Hippocampal formation (tissue), 2 donors: ENCODE measurements at regions not wholly inside any gene's neighbourhood (a gene's known extent, or its start where the extent isn't known, plus 50 kb on each side); places are given as distances from the start of the nearest gene placed in this dataset.
A peak's percentile ranks its signal among the peaks of the same experiment; 100 is the strongest.

Source experiments
- DNase-seq, 2 donors: peaks; one replicate each; lab custom pipeline; 2025; lab: John Stamatoyannopoulos, UW

GRCh38 chr14:66196670-66197069 is 289.5 kb upstream of the CCDC196 start:
- no peak for DNase-seq

GRCh38 chr14:66197276-66197675 is 288.9 kb upstream of the CCDC196 start:
- DNase-seq: no peak

DNA sequence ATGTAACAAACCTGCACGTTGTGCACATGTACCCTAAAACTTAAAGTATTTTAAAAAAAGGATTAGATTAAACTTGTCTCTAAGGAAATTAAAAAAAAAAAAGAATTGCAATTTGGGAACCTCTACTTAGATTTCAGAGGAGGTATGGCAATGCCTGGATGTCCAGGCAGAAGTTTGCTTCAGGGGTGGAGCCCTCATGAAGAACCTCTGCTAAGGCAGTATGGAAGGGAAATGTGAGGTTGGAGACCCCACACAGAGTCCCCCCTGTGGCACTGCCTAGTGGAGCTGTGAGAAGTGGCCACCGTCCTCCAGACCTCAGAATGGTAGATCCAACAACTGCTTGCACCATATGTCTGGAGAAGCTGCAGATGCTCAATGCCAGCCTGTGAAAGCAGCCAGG is 279.6 kb upstream of the CCDC196 start:
- DNase-seq: no peak

DNA sequence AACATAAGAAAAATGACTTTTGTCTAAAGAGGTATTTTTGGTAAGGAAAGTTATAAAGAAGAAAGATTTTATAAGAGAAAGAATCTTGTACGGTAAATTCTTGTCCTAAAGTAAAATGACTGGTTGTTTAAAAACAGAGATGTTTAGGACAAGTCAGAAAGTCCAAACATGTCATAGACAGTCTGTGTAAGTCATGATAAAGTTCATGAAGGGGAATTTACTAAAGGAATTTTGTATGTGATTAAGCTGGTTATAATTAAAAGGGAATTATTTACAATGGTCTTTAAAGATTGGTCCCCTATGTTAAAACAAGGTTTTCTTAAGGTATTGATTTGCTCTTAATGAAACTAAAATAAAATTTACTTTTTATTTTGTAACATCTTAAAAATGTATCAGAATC is 269.4 kb upstream of the CCDC196 start:
- no peak for DNase-seq

GRCh38 chr14:66219886-66220285 is 266.3 kb upstream of the CCDC196 start:
- DNase-seq: no peak

DNA sequence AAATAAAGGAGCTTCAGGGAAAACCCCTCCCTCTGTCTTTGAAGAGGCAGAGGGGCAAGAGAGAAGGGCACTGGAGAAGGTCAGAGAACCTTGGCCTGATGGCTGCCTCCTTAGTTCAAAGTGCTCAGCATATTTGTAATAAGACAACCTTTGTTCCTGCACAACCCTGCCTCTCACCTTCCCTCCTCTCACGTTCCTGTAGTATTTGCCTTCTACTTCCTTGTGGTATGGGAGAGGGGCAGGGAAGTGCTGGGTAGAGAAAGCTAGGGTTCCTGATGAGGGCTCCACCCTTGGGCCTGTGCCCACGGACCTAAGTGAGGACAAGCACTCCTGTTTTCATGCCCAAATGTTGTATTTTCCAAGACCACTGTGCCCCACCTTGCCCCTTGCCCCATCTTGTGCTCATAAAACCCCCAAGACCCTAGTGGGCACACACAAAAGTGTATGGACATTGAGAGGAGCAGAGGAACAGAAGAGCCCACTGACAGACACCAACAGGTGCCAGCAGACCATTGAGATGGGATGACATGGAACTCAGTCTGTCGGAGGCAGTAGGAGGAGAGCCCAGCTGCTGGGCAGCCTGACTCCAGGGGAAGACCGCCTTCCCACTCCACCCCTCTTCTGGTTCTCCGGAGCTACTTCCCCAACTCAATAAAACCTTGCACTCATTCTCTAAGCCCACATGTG is 261.5 kb upstream of the CCDC196 start:
- no peak for DNase-seq

DNA sequence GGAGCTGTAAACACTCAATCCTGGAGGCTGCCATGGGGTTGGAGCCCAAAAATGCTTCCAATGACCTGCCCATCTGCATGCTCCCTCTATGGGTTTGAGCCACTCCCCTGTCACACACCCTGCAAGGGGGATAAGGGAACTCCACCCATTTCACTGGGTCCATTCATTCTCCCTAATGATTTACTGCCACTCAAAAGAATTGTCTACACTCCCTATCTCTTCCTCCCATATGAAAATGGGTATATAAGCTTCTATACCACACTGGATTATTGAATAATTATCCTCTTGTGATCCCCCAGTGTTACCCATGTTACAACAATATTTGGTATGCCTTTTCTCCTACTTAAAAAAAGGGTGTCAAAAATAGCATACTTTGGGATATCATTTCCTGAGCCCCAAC is 260.8 kb upstream of the CCDC196 start:
- DNase-seq: no peak

DNA sequence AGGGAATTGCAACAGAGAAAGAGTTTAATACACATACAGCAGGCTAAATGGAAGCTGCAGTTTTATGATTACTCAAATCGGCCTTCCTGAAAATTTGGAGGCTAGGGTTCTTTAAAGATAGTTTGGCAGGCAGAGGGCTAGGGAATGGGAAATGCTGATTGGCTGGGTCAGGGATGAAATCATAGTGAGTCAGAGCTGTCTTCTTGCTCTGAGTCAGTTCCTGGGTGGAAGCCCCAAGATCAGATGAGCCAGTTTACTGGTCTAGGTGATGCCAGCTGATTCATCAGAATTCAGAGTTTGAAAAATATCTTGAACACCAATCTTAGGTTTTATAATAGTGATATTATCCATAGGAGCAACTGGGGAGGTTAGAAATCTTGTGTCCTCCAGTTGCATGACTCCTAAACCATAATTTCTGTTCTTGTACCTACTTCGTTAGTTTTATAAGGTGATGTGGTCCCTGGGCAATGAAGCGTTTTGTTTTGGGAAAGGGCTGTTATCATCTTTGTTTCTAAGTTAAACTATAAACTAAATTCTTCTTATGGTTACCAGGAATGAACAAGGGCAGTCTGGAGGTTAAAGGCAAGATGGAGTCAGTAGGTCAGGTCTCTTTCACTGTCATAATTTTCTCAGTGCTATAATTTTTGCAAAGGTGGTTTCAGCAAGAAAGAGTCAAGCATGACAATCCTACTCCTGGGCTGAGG is 257.8 kb upstream of the CCDC196 start:
- no peak for DNase-seq

DNA sequence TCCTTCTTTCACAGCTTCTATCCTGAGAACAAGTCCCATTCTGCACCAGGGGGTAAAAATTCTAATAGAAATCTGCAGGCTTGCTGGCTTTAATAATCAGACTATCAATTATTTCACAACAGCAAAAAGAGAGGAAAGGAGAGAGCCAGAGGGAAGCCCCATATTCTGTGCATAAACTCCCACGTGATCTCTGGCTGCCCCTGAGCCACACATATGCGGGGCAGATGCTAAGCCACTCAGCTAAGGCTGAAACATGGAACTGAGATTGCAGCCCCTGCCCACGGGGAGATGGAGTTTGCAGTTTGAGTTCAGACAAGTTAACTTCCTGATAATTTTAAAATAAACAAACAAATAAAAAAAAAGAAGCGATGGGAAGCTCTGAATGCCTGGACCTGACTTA is 254.4 kb upstream of the CCDC196 start:
- no peak for DNase-seq

DNA sequence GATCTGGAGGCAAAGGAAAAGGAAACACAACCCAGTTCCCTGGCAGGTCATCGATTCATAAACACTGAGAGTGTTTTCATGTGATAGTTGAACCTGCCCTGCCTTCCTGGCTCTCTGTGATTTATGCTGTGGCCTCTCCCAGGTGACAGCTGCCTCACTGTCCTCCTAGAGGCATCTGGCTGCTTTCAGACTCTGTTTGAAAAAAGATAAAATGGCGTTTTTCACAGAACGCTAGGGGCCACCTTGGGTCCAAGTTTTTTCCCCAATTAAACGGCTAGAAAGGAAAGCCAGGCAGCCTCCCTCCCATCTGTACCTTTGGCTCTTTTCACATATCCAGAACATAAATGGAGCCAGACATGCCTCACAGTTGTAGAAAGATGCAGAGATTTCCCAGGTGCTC is 252.6 kb upstream of the CCDC196 start:
- no peak for DNase-seq

DNA sequence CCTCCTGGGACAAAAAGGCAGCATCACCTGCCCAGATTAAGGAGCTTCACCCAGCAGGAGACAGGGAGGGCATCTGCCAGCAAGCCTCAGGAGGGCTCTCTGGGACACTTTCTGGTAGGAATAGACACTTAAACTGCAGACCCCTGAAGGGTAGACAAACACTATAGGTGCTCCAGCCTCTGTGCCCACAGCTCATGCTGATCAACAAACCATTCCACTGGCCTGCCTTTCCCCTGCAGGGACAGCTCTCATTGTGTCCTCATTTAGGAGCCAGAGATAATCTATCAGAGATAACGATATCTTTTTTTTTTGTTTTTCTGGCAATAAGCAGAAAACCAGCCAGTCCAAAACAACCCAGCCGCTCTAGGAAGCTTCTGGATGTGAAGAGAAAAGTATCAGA is 251.8 kb upstream of the CCDC196 start:
- no peak for DNase-seq

- no peak for DNase-seq
Measured at GRCh38 chr14:66237741-66238140, 248.4 kb upstream of the CCDC196 start.

- no peak for DNase-seq
Measured at GRCh38 chr14:66238969-66239368, 247.2 kb upstream of the CCDC196 start.

- no peak for DNase-seq
Measured at GRCh38 chr14:66239589-66239988, 246.6 kb upstream of the CCDC196 start.

GRCh38 chr14:66240105-66240504 is 246.1 kb upstream of the CCDC196 start:
- no peak for DNase-seq

DNA sequence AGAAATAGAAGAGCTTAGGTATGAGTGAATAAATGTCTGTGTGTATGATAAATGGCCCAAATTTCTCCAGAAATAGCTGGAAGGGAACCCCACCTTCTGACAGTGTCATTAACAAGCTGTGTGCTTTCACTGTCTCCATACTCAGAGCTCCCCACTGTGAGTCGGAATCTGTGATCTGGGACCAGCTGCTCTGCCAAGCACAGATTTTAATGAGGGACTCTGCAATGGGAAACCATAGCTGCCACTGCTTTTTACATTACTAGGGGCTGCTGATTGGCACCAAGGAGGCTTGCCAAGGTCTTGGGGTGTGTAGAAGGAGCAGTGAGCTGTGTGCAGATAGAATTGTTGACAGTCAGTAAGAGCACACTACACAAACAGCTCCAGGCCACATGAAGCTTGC is 244.2 kb upstream of the CCDC196 start:
- peak in 1 of 2 donors; percentile 13 for DNase-seq

GRCh38 chr14:66244834-66245233 is 241.3 kb upstream of the CCDC196 start:
- DNase-seq: no peak

DNA sequence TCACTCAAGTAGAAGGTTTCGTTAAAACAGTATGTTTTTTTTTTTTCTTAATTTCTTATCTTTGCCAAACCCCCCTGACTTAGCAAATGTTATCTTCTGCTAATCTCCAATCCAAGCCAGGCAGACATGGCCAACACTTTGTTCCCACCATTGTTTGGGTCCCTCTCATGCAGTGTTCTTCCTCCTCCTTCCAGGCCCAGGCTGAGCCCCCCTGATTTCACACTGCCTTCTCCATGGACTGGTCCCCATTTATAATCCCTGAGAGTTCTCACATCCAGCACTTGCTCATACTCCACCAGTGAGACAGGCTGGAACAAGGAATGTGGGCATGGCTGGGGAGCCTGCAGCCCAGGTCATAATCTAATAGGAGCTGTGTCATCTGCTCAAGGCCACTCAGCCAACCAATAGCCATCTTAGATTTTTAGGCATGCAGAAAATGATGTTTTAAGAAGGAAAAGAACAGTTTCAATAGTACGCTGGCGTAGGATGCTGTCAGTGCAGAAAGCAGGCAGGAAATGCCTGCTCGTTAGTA is 238.4 kb upstream of the CCDC196 start:
- no peak for DNase-seq

DNA sequence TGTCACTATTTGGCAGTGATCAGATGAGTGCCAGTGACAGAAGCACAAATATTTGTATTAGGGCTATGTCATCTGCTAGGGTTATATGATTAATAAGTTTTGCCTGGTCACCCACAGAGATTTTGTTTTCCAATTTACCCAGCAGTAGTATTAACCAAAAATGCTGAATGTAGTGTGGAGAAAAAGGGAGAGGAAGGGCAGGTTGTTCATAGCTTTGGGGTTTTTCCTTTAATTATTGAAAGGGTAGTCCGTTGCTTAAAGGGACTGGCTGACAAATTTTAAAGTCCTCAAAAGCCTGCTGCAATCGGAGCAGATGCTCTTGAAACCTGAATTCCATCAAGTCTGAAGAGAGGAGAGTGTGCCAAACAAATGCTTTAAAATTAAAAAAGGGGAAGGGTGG is 237.9 kb upstream of the CCDC196 start:
- DNase-seq: no peak

DNA sequence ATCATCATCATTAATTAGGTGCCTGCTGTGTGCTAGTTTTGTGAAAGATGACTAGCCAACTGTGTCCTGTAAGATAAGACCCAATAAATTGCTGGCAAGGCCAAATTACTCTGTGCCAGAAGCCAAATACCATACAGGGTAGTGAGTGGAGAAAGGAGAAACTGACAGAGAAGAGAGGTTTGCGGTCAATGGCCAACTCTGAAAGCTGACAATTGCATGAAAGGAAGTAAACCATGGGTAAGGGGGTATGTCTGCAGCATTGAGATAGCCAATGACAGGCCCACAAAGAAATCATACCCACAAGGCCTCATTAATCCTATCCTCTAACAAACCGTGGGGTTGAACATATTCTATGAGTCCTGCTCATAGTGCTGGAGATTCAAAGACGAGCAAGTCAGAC is 236.6 kb upstream of the CCDC196 start:
- no peak for DNase-seq

DNA sequence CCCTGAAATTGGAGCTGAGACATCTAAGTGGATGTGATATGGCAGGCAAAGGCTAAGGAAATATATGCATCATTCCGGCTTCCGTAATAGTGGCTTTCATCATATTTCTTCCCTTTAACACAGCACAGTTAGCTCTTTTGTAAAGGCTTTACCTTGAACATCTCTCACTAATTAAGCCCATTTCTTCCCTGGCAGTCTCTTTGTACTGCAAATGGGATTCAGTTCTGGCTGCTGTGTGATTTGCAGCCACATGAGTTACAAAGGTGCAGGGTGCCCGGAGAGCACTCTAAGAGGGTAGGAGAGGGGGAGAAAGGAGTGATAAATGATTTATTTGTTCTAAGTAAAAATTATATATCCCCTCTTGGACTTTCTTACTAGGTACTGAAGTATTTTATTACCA is 232.1 kb upstream of the CCDC196 start:
- DNase-seq: no peak

- DNase-seq: no peak
Measured at GRCh38 chr14:66268802-66269334, 217.3 kb upstream of the CCDC196 start.

GRCh38 chr14:66272221-66272620 is 213.9 kb upstream of the CCDC196 start:
- no peak for DNase-seq
